HG02623 (cell line): ENCODE measurements at regions not wholly inside any gene's neighbourhood (a gene's known extent, or its start where the extent isn't known, plus 50 kb on each side); places are given as distances from the start of the nearest gene placed in this dataset.
"Not testable (repeated sequence)": the region's sequence is repeated elsewhere in the genome, so short reads cannot be mapped to it uniquely, and the experiment has no call there.

Source experiments
- ATAC-seq: cut with Tn5 transposase; IDR thresholded peaks from one replicate; pipeline ENCODE4 v1.9.1; 2021; ENCODE audit warnings: moderate library complexity; ENCODE audit not compliant: unreplicated experiment

GRCh38 chr2:128591861-128592822 is 273.5 kb upstream of the HS6ST1 start:
- ATAC-seq = no peak

GRCh38 chr2:128593518-128593878 is 274.8 kb upstream of the HS6ST1 start:
- no peak for ATAC-seq

GRCh38 chr2:128593879-128594650 is 275.4 kb upstream of the HS6ST1 start:
- no peak for ATAC-seq

- no peak for ATAC-seq
These were observed 275.9 kb upstream of the HS6ST1 start for GRCh38 chr2:128594651-128594910.

GRCh38 chr2:128594953-128595677 is 276.4 kb upstream of the HS6ST1 start:
- ATAC-seq = no peak

GRCh38 chr2:128595763-128596395 is 277.2 kb upstream of the HS6ST1 start:
- no peak for ATAC-seq

- no peak for ATAC-seq
These were observed 277.9 kb upstream of the HS6ST1 start for GRCh38 chr2:128596396-128597120.

GRCh38 chr2:128597121-128597762 is 278.6 kb upstream of the HS6ST1 start:
- ATAC-seq = no peak

GRCh38 chr2:128598260-128598659 is 279.6 kb upstream of the HS6ST1 start:
- not testable (repeated sequence) for ATAC-seq

- no peak for ATAC-seq
These were observed 280.3 kb upstream of the HS6ST1 start for GRCh38 chr2:128598862-128599441.

- no peak for ATAC-seq
These were observed 281.0 kb upstream of the HS6ST1 start for GRCh38 chr2:128599700-128600099.

GRCh38 chr2:128600581-128601297 is 282.1 kb upstream of the HS6ST1 start:
- no peak for ATAC-seq

- no peak for ATAC-seq
These were observed 282.8 kb upstream of the HS6ST1 start for GRCh38 chr2:128601298-128602037.

- ATAC-seq = no peak
These were observed 283.5 kb upstream of the HS6ST1 start for GRCh38 chr2:128602038-128602698.

GRCh38 chr2:128602699-128603101 is 284.0 kb upstream of the HS6ST1 start:
- no peak for ATAC-seq

GRCh38 chr2:128603411-128603924 is 284.8 kb upstream of the HS6ST1 start:
- ATAC-seq = no peak

GRCh38 chr2:128604045-128604444 is 285.4 kb upstream of the HS6ST1 start:
- ATAC-seq = no peak
